ENCODE measurements at regions not wholly inside any gene's neighbourhood (a gene's known extent, or its start where the extent isn't known, plus 50 kb on each side); places are given as distances from the start of the nearest gene placed in this dataset.

- WGBS, 2 donors (ENCODE audit: low coverage in 1 of 2): 77 to 78% methylated on average over 5 to 7 of the region's 7 CpGs
- Histone ChIP-seq H3K4me1 (no peaks in the 10 kb centered on the region), H3K9me3 (peaks cover 0 to 9% (median 0%) of the 10 kb centered on the region in 3 donors), H3K36me3 (no peaks in the 10 kb centered on the region), H3K4me3 (no peak overlapping the region), H3K27me3 (peaks cover 4% of the 10 kb centered on the region), H3K27ac (no peak overlapping the region)
- TF ChIP-seq POLR2A (IDR thresholded peaks at IDR 0.05) (no peak), EP300 (IDR thresholded peaks at IDR 0.05) (no peak), POLR2AphosphoS5 (IDR thresholded peaks at IDR 0.05) (no peak), CTCF (IDR thresholded peaks at IDR 0.05) (no peak)
- ATAC-seq: no peak
Observed at GRCh38 chr18:59822612-59823550, 76.9 kb upstream of the PMAIP1 start.

GRCh38 chr18:59821983-59822382, 77.8 kb upstream of the PMAIP1 start:
- H3K36me3 ChIP-seq: no peaks in the 10 kb centered on the region
- no peak overlapping the region for H3K4me3 ChIP-seq
- no peak overlapping the region for H3K27ac ChIP-seq
- TF ChIP-seq POLR2A (IDR thresholded peaks at IDR 0.05) (no peak), CTCF (IDR thresholded peaks at IDR 0.05) (no peak), EP300 (IDR thresholded peaks at IDR 0.05) (no peak), POLR2AphosphoS5 (IDR thresholded peaks at IDR 0.05) (no peak)
- H3K9me3 ChIP-seq: peaks cover 0 to 9% (median 0%) of the 10 kb centered on the region in 3 donors
- H3K4me1 ChIP-seq: no peaks in the 10 kb centered on the region
- 44 to 52% methylated on average over 2 of the region's 2 CpGs for WGBS, 2 donors (ENCODE audit: low coverage in 1 of 2)
- ATAC-seq: no peak
- peaks cover 7% of the 10 kb centered on the region for H3K27me3 ChIP-seq

GRCh38 chr18:59820663-59821062, 79.1 kb upstream of the PMAIP1 start:
- ATAC-seq: no peak
- Histone ChIP-seq H3K4me1 (no peaks in the 10 kb centered on the region), H3K4me3 (no peak overlapping the region), H3K27ac (no peak overlapping the region), H3K27me3 (peaks cover 7% of the 10 kb centered on the region), H3K9me3 (peaks cover 0 to 9% (median 0%) of the 10 kb centered on the region in 3 donors), H3K36me3 (no peaks in the 10 kb centered on the region)
- 42 to 71% methylated on average over 1 to 2 of the region's 2 CpGs for WGBS, 2 donors (ENCODE audit: low coverage in 1 of 2)
- TF ChIP-seq POLR2AphosphoS5 (IDR thresholded peaks at IDR 0.05) (no peak), EP300 (IDR thresholded peaks at IDR 0.05) (no peak), POLR2A (IDR thresholded peaks at IDR 0.05) (no peak), CTCF (IDR thresholded peaks at IDR 0.05) (no peak)

- H3K4me3 ChIP-seq: no peak overlapping the region
- H3K27ac ChIP-seq: no peak overlapping the region
- H3K9me3 ChIP-seq: peaks cover 0 to 9% (median 0%) of the 10 kb centered on the region in 3 donors
- ATAC-seq: no peak
- no peaks in the 10 kb centered on the region for H3K4me1 ChIP-seq
- WGBS, 2 donors (ENCODE audit: low coverage in 1 of 2): 56 to 75% methylated on average over 2 to 5 of the region's 5 CpGs
- peaks cover 7% of the 10 kb centered on the region for H3K27me3 ChIP-seq
- H3K36me3 ChIP-seq: no peaks in the 10 kb centered on the region
- TF ChIP-seq POLR2AphosphoS5 (IDR thresholded peaks at IDR 0.05) (no peak), POLR2A (IDR thresholded peaks at IDR 0.05) (no peak), CTCF (IDR thresholded peaks at IDR 0.05) (no peak), EP300 (IDR thresholded peaks at IDR 0.05) (no peak)
Observed at GRCh38 chr18:59818769-59819168, 81.0 kb upstream of the PMAIP1 start.

GRCh38 chr18:59814891-59815290, 84.9 kb upstream of the PMAIP1 start:
- Histone ChIP-seq H3K36me3 (no peaks in the 10 kb centered on the region), H3K4me3 (no peak overlapping the region), H3K9me3 (peaks cover 0 to 9% (median 0%) of the 10 kb centered on the region in 3 donors), H3K27ac (no peak overlapping the region), H3K4me1 (no peaks in the 10 kb centered on the region), H3K27me3 (peaks cover 7% of the 10 kb centered on the region)
- TF ChIP-seq CTCF (IDR thresholded peaks at IDR 0.05): no peak
- peak; percentile 9 for TF ChIP-seq POLR2AphosphoS5 (IDR thresholded peaks at IDR 0.05)
- 56 to 69% methylated on average over 6 of the region's 7 CpGs for WGBS, 2 donors (ENCODE audit: low coverage in 1 of 2)
- ATAC-seq: no peak
